SIG-M5 treated with dmso at 0.1 percent for 504 hours (cell line): ENCODE measurements at regions not wholly inside any gene's neighbourhood (a gene's known extent, or its start where the extent isn't known, plus 50 kb on each side); places are given as distances from the start of the nearest gene placed in this dataset.

Experiments used
- DNase-seq: peaks from one replicate; lab custom pipeline; 2025; ENCODE audit not compliant: unreplicated experiment; lab: John Stamatoyannopoulos, UW

DNA sequence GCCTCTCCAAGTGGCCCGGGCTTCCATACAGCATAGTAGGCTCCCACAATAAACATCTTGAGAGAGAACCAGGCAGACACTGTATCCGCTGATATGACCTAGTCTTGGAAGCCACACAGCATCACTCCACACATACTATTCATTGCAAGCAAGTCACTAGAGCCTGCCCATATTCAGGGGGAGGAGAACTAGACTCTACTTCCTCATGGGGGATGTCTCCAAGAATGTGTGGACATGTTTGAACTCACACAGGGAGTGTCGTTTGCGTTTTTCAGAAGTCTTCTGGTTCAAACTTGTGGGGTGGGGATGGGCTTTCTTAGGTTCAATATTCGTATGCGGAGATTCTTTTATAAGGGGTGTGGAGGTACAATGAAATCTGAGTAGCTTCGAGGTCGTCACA is 232.6 kb upstream of the HABP2 start:
- DNase-seq = peak; percentile 15

DNA sequence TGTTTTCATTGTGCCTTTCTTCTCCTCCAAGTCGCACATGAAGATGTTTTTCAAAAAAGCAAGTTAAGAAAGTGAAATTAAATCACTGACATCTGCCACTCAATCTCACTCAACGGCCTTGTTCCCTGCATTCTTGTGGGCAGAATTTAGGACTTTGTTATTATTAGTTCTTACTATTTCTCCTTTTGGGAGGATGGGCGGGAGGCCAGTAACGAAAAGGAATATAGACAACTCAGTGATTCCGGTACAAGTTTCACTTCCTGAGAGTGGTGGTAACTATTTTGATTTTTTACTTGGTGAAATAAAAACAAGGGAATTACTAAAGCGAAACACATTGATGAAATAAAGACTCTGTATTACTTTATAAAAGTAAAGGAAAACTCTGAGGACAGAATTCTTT is 231.9 kb upstream of the HABP2 start:
- peak; percentile 54 for DNase-seq

DNA sequence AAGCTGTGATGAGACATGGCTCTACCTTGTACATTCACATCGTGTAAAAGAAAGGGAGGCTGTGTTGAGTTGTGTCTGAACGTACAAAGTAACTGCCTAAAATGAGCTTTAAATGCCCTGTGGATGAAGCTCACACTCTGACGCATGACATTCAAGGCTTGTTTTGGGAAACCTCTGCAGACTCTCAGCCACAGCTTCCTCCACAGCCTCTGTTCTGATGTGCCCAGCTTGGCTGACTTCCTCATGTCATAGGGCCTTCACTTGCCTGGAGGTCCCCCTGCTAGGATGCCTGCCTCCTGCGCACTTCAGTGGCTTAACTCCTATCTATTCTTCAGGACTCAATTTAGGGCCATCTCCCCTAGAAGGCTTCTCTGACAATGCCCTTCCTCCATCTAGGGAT is 230.0 kb upstream of the HABP2 start:
- peak; percentile 55 for DNase-seq

DNA sequence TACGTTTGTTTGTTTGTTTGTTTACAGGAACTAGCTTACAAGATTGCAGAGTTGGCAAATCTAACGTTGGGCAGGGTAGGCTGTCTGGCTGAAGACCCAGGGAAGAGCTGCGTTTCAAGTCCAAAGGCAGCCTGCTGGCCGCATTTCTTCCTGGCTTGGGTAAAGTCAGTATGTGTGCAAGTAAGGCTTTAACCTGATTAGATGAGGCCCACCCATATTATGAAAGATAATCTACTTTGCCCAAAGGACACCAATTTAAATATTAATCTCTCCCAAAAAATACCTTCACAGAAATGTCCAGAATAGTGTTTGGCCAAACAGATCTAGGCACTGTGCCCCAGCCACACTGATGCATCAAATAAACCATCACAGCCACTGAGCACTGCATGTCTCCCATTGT is 228.9 kb upstream of the HABP2 start:
- DNase-seq = no peak

DNA sequence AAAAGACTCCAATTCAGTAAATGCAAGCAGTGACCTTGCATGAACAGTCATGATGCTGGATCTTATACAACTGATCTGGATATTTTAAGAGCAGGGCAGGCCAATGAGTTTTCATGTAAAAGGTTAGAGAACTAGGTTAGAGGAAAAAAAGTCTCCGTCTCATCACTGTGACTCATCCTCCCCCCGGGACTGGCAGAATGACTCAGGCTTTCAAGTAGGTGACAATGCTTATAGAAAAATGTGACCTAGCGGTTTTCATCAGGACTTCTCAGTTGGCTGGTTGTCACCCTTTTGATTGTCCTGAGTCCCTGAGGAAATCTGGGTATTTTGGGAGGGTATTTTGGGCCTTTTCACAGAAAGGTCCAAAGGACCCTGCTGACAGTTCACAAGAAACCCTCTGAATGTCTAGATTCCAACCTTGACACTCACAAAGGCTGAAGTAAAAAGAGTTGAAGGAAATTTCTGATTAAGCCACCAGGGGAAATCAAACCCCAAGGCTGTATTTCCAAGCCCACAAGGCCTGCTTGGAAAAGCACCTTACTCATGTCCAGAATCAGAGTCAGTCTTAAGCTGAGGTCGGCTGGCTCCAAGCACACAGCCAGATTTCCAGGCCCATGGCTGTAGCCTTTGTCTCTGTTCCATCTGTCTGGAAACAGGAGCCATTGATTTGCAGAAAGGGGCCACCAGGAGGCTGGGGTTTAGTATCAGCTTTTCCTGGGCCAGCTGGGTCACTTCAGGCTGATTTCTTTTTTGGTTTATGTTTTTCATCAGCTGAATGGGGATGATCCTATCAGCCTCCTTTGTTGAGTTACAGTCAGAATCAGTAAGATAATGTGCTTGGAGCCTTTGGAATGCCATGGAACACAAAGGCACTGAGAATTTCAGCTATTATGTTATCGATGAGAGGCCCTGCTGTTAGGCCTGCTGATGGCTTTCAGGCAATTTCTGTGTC is 226.4 kb upstream of the HABP2 start:
- peak; percentile 71 for DNase-seq

DNA sequence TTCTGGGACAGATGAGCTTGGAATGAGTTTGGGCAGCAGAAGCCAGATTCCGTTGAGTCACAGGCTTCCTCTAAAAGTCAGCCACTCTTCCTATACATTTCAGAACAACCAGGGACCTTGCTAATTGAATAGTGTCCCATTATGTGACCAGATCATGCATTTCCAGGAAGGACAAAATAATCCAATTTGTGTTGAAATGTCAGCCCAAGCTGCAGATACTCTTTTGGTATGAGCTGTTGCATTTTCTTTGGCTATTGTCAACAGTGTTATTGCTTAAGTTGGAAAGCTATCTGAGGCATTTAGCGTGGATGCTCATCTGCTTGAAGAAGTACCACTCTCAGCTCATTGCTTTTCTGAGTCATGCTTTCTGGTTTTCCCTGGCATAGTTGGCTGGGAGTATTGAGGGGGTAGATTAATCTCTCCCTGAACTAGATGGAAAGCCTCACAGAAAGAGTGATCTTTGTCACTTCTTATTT is 223.7 kb upstream of the HABP2 start:
- DNase-seq = no peak

DNA sequence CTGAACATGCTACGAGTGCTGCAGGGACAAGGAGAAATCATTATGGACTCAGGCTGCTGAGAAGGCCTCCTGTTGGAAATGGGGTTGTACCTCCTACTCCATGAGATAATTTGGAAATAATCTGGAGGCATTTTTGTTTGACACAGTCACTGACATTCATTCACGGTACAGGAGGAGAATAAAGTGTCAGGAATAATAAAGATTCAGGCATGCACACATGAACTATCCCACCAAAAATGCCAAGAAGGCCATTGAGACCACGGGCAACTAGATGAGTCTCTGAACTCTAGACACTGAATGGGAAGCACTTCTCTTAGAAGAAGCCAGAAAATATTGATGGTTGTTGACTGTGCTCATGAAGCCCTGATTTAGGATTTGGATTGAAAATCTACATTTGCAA is 220.9 kb upstream of the HABP2 start:
- DNase-seq = no peak

DNA sequence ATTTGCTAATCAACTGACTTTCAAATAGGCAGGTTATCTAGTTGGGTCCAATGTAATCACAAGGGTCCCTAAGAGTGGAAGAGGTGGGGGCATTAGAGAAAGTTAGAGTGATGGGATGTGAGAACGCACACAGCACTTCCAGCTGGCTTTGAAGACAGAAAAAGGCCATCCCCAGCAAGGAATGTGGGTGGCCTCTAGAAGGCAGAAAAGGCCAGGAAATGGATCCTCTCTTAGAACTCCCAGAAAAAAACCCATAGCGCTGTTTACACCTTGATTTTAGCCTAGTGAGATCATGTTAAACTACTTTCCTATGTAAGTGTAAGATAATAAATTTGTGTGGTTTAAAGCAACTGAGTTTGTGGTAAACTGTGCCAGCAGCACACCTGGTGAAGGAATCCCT is 219.5 kb upstream of the HABP2 start:
- DNase-seq = no peak

DNA sequence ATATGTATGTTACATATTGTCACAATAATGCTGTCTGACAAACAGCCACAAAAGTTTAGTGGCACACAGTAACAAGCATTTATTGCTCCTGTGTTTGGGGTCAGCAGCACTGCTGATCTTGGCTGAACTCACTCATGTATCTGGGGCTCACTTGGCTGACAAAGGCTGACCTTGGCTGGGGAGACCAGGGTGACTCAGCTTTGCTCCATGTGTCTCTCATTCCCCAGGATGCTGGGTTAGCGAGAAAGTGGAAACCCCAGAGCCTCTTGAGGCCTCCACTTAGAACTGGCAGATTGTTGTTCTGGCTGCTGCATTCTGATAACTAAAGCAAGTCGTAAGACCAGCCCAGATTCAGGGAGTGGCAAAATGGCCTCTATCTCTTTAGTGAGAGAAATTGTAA is 217.3 kb upstream of the HABP2 start:
- no peak for DNase-seq

DNA sequence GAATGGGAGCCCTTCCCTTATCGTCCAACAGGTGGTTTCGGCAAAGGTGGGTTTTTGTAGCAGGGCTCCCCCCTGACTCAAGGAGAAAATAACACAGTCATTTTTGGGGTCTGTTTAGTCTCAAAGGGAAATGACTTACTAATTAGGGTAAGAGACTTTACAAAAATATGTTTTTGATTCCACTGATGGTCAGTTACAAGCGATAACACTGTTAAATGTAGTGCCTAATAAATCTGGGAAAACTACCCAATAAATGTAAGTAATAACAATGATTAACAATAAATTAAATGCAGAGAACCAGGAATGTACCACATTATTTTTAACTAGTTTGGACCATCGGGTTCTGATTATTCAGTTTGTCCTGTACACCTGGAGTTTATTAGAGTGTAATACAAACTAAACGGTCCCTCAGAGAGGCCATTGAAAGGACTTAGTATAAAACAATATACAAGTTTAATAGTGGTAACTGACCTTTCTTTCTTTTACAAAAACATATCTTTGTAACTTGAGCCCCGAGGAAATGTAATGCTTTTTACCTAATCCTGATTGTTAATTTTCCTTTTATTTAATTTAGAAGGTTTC is 216.2 kb upstream of the HABP2 start:
- DNase-seq = no peak

DNA sequence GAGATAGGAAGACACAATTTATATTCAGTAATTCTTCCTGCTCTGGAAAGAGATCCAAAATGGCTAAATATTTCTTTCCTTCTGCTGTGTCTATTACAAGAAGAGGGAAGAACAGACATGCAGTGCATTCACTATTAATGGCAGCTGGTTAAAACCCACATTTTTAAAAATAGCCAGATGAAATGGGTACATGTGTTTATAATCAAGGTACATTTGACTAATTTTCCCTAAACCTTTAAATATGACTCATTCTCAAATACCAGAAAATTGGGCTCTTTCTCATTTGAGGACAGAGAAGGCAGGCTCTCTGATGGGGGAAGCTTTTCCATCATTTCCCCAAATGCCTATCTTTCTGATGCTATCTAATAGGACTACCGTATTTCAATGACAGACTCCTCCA is 215.7 kb upstream of the HABP2 start:
- no peak for DNase-seq

DNA sequence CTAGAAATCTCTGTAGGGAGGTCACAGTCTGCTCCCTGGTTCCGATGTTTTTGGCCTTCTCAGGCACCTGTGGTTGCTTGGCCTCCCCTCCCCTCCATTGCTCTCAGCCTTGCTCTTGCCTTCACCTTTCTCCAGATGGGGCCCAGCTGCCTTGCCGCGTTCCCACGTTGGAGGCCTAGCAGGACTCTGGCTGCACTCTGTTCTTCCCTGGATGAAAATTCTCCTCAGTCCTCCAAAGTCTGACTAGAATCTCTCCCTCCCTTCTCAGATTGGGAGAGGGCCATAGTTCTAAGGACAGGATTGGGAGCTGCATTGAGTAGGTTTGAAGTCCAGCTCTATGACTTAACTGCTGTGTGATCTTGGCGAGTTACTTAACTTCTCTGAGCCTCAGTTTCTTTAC is 213.7 kb upstream of the HABP2 start:
- DNase-seq = no peak

DNA sequence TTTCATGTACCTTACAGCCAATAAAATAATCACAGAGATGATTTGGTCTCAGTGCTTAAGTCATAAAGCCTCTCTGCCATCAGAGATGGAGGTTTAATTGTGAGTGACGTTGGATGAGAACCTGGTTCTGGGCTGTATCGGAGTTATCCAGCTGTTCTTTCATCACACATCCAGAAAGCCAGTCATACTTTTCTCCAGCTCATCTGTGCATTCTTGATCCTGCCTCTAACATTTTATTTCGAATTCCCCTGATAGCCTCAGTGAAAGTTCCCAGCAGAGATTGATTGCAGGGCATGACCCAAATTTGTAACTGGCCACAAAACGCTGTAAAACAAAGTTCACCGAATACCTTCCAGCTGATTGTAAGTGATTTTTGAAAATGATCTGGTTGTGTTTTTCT is 212.6 kb upstream of the HABP2 start:
- DNase-seq = no peak

DNA sequence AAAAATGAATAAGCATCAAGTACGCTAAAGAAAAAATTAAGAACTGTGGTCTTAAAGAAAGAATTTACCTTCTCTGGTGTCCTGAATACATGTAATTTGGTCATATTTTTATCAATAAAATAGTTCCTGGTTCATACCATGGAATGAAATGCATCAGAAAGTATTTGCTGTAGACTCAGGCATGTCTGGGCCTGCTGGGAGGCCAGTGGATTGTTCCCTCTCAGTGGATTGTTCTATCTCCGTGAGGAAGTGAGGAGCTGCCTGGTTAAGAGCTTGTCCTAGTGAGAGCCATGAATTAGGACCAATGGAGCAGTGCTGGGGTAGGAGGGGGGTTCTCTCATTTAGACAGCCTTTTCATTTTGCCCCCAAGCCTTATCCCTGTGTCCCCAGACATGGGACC is 211.7 kb upstream of the HABP2 start:
- DNase-seq = no peak

DNA sequence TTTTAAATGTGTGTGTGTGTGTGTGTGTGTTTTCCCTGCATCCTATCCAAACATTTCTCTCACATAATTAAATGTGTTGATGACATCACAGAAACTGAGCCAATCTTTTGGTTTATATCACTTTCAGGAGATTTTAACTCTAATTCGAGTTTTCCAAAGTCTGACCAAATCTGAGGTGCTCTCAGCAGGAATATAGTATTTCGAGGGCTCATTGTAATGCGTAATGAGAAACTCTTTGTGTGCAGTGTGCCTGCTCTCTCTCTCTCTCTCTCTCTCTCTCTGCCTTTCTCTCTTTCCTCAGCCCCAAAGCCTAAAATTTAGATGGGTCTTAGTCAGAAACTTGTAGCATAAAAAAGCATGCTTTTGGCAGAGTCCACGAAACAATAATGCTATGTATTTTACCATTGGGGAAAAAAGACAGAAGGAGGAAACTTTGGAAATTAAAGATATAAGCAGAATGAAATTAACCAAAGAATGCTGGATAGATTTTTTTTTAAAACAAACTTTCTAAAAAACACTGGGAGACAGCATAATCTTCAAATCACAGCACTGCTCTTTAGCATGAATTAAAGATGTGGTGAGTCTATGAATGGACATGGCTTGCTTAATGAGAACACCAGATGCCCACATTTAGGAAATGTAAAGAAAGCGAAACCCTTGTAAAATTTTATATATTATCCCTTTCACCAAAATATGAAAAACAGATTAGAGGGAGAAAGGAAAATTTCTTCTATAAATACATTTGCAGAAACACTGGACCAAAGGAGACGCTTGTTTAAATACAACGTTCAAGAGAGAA is 206.8 kb upstream of the HABP2 start:
- DNase-seq = no peak

DNA sequence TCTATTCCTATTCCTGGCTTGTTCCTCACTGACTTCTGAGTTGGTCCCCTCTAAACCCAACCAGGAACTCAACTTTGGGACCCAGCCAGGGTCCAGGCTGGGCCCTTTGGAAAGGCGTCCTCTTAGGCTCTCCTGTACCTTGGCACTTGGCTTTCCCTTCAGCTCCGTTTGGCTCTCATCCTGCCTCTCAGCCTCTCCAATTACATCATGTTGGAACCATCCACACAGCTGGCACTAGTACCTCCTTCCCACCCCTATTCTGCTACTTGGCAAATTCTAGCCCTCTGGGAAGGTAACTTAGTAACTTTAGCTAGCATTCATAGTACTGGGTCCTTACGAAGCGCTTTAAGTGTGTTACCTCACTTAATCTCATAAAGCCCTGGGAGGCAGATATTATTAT is 205.3 kb upstream of the HABP2 start:
- DNase-seq = no peak

DNA sequence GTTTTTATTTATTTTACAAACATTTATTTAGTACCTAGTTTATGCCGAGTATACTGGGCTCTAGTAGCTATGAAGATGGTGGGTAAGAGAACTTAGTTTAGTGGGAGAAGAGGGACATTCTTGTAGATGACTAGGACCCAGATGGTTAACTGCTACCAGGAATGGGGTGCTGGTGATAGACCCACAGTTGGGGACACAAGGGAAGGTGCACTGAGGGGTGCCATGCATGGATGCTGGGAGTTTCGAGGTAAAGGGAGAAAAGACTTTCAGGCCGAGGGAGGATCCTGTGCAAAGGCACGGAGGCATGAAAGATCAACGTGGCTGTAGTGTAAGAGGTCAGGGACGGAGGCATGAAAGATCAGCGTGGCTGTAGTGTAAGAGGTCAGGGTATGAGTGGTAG is 204.2 kb upstream of the HABP2 start:
- no peak for DNase-seq

DNA sequence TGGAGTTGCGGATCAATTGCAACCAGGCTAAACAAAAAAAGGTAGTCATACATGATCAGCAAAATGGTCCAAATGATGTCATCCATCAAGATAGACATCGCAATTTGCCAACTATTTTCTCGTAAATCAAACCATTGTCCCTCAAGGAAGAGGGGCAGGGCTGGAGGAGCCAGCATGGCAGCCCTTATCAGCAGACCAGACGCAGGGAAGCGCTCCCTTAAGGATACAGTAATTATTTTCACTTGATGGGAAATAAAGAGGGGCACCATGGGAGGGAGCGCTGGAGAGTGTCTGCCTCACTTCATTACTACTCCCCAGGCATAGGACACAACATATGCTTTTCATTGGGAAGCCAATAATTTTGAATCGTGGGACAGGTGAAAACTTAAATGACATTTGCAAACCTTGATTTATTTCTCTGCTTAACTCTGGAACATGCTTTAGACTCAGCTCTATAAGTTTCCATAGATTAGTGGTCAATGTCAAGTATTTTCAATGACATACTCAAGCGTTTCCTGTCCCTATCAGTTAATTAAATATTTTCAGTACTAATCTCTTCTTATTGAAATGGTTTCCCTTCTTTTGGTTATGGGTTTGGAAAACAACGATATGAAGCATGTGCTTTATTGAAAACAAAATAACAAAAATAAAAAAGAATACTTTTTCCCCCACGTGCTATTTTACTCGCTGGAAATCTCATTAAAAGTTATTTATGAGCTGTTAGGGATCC is 202.4 kb upstream of the HABP2 start:
- no peak for DNase-seq

DNA sequence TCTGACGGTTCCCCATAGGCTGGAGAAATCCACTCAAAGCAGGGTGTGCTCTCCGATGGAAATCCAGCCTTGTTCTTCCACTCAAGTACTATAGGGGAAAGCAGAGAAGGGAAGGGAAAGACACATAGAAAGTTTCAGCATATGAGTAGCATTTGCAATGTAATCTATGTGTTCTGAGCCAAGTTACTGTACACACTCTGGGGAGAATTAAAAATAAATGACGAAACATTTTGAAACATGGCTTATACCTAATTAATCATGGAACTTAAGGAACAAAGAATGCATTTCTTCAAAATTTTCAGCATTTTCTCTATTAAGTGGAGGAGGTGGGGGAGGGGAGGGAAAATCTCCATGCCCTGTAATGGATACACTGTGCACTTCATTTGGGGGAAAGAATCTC is 198.1 kb upstream of the HABP2 start:
- DNase-seq = no peak

DNA sequence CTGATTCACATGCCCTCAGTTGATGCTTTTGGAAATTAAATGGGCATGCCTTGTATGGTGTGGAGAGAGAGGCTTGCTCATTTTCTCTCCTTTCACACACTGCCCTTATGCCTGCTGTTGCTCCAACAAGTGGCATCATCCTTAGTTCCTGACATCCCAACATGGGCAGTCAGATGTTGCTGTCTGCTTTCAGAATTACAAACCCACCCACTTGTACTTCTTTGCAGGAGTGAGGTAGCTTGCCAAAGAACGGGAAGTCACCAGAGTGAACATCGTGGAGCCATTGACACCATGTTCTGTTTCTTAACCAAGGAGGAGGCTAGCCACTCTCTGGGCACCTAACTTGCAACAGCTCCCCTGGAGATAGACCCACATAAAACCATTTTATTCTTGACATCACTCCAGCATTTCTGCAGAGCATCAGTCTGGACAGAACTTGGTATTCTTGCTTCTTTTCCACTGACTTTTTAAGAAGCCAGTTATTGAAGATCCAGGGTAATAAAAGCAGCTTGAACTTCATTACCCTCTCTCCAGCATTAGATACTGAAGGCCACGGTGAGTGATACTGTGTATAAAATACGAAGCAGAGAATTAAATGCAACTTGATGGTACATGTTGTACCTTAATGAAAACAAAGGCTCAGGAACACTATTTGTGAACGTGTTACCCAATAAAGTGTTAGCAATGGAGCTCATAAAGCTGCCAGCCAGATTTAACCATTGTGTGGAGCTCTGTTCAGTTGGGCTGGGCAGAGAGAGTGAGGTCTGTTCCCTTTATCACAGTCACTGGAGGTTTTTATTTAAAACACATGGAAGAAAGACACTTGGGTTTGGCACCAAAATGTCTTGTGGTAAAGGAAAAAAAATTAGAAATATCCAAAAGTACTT is 195.8 kb upstream of the HABP2 start:
- no peak for DNase-seq
